Neural cell (in vitro differentiated cells): ENCODE measurements at regions not wholly inside any gene's neighbourhood (a gene's known extent, or its start where the extent isn't known, plus 50 kb on each side); places are given as distances from the start of the nearest gene placed in this dataset.

Source experiments
- H2AFZ ChIP-seq: fragments of 200-600, 300-800 bp; sonication (generic), shearing (Covaris generic); 2 replicates; pipeline ENCODE4 v1.6.0; 2014; ENCODE audit warnings: low read depth, mild to moderate bottlenecking, antibody characterized with exemption, low read length, moderate library complexity
- H3F3A ChIP-seq: fragments of 200-600 bp; shearing (Covaris generic); 2 replicates; pipeline ENCODE4 v1.6.1; 2016; ENCODE audit warnings: mild to moderate bottlenecking, moderate library complexity, mixed read lengths, antibody characterized with exemption, low read length; ENCODE audit not compliant: insufficient read depth, poor library complexity, severe bottlenecking
- H3K27ac ChIP-seq: fragments of 200-600, 300-800 bp; sonication (generic), shearing (Covaris generic); 2 replicates; pipeline ENCODE4 v1.5.1; 2014; ENCODE audit warnings: mild to moderate bottlenecking, low read length, moderate library complexity
- H3K27me3 ChIP-seq: fragments of 300-800, 200-600 bp; sonication (generic), shearing (Covaris generic); 2 replicates; pipeline ENCODE4 v1.6.0; 2014; ENCODE audit warnings: mild to moderate bottlenecking, low read depth, low read length, moderate library complexity; ENCODE audit not compliant: insufficient read depth
- H3K36me3 ChIP-seq: fragments of 300-800, 200-600 bp; sonication (generic), shearing (Covaris generic); 2 replicates; pipeline ENCODE4 v1.5.1; 2014; ENCODE audit warnings: mild to moderate bottlenecking, antibody characterized with exemption, low read length, moderate library complexity; ENCODE audit not compliant: insufficient read depth
- H3K4me2 ChIP-seq: fragments of 300-800, 200-600 bp; sonication (generic), shearing (Covaris generic); 2 replicates; pipeline ENCODE4 v1.6.0; 2014; ENCODE audit warnings: mild to moderate bottlenecking, low read length
- H3K4me3 ChIP-seq: fragments of 300-800, 200-600 bp; sonication (generic), shearing (Covaris generic); 2 replicates; pipeline ENCODE4 v1.5.1; 2014; ENCODE audit warnings: mild to moderate bottlenecking, low read length, moderate library complexity
- H3K79me2 ChIP-seq: fragments of 200-600 bp; shearing (Covaris generic); replicated peaks from 2 replicates; pipeline ENCODE4 v1.6.0; 2014; ENCODE audit warnings: mild to moderate bottlenecking, low read length, moderate library complexity; ENCODE audit not compliant: insufficient read depth
- H3K9ac ChIP-seq: fragments of 300-800, 200-600 bp; sonication (generic), shearing (Covaris generic); 2 replicates; pipeline ENCODE4 v1.6.1; 2016; ENCODE audit warnings: mild to moderate bottlenecking, low read length, mixed read lengths
- H3K9me2 ChIP-seq: fragments of 200-600 bp; shearing (Covaris generic); 2 replicates; pipeline ENCODE4 v1.6.1; 2016; ENCODE audit warnings: mild to moderate bottlenecking, low read length, mixed read lengths; ENCODE audit not compliant: insufficient read depth
- H3K9me3 ChIP-seq: fragments of 200-600, 300-800 bp; sonication (generic), shearing (Covaris generic); 2 replicates; pipeline ENCODE4 v1.6.1; 2016; ENCODE audit warnings: mild to moderate bottlenecking, mixed run types, low read length, moderate library complexity, mixed read lengths
- H4K20me1 ChIP-seq: fragments of 200-600 bp; shearing (Covaris generic); 2 replicates; pipeline ENCODE4 v1.6.1; 2016; ENCODE audit warnings: mild to moderate bottlenecking, mixed run types; ENCODE audit not compliant: insufficient read depth
- CTCF ChIP-seq: fragments of 450-650 bp; IDR thresholded peaks from 2 replicates; pipeline ENCODE4 v1.5.1; 2014; ENCODE audit warnings: antibody characterized with exemption, mild to moderate bottlenecking, moderate library complexity; ENCODE audit not compliant: poor library complexity, severe bottlenecking
- EP300 ChIP-seq: fragments of 450-650 bp; conservative IDR thresholded peaks from 2 replicates; pipeline ENCODE4 v1.6.1; 2014; ENCODE audit warnings: antibody characterized with exemption, mild to moderate bottlenecking, moderate library complexity; ENCODE audit not compliant: poor library complexity, severe bottlenecking
- EZH2 ChIP-seq: fragments of 200-600, 300-800 bp; shearing (Covaris generic), sonication (generic); IDR thresholded peaks from 2 replicates; pipeline ENCODE4 v1.6.1; 2014; ENCODE audit warnings: antibody characterized with exemption, low read length, borderline replicate concordance, mild to moderate bottlenecking; ENCODE audit not compliant: insufficient read depth, poor library complexity, severe bottlenecking
- MXI1 ChIP-seq: fragments of 450-650 bp; conservative IDR thresholded peaks from 2 replicates; pipeline ENCODE4 v1.6.1; 2014; ENCODE audit warnings: antibody characterized with exemption, mild to moderate bottlenecking; ENCODE audit not compliant: poor library complexity, severe bottlenecking
- POLR2AphosphoS5 ChIP-seq: IDR thresholded peaks from 2 replicates; pipeline ENCODE4 v1.6.1; 2012
- RAD21 ChIP-seq: fragments of 450-650 bp; conservative IDR thresholded peaks from 2 replicates; pipeline ENCODE4 v1.6.1; 2014; ENCODE audit warnings: antibody characterized with exemption, mild to moderate bottlenecking, moderate library complexity
- REST ChIP-seq: IDR thresholded peaks from 2 replicates; pipeline ENCODE4 v1.6.1; 2012; ENCODE audit warnings: borderline replicate concordance
- SMC3 ChIP-seq: fragments of 450-650 bp; conservative IDR thresholded peaks from 2 replicates; pipeline ENCODE4 v1.6.1; 2014; ENCODE audit warnings: antibody characterized with exemption, mild to moderate bottlenecking, moderate library complexity; ENCODE audit not compliant: poor library complexity
- TAF1 ChIP-seq: IDR thresholded peaks from 2 replicates; pipeline ENCODE4 v1.6.1; 2012; ENCODE audit warnings: low read depth

GRCh38 chr2:176482107-176482506, 212.9 kb downstream of the MTX2 start:
- H3K4me2 ChIP-seq = no peak overlapping the region
- H3K27ac ChIP-seq = no peak overlapping the region
- H3F3A ChIP-seq = no peaks in the 10 kb centered on the region
- H3K9ac ChIP-seq = no peak overlapping the region
- TF ChIP-seq EZH2 (no peak), RAD21 (no peak), REST (no peak), POLR2AphosphoS5 (no peak), SMC3 (no peak), EP300 (no peak), MXI1 (no peak), CTCF (no peak), TAF1 (no peak)
- H3K4me3 ChIP-seq = no peak overlapping the region
- no peaks in the 10 kb centered on the region for H3K36me3 ChIP-seq
- no peaks in the 10 kb centered on the region for H3K9me2 ChIP-seq
- no peaks in the 10 kb centered on the region for H3K79me2 ChIP-seq
- H2AFZ ChIP-seq = no peak overlapping the region
- H3K9me3 ChIP-seq = no peaks in the 10 kb centered on the region
- no peaks in the 10 kb centered on the region for H3K27me3 ChIP-seq
- no peaks in the 10 kb centered on the region for H4K20me1 ChIP-seq

GRCh38 chr2:176483476-176483875, 214.2 kb downstream of the MTX2 start:
- Histone ChIP-seq H3K36me3 (no peaks in the 10 kb centered on the region), H3K27ac (no peak overlapping the region), H4K20me1 (no peaks in the 10 kb centered on the region), H3K4me2 (no peak overlapping the region), H3F3A (no peaks in the 10 kb centered on the region), H2AFZ (no peak overlapping the region), H3K9me3 (no peaks in the 10 kb centered on the region), H3K79me2 (no peaks in the 10 kb centered on the region), H3K9ac (no peak overlapping the region), H3K27me3 (no peaks in the 10 kb centered on the region), H3K9me2 (no peaks in the 10 kb centered on the region), H3K4me3 (no peak overlapping the region)
- no peak for TF ChIP-seq EP300
- TF ChIP-seq POLR2AphosphoS5 = no peak
